ENCODE measurements at regions not wholly inside any gene's neighbourhood (a gene's known extent, or its start where the extent isn't known, plus 50 kb on each side); places are given as distances from the start of the nearest gene placed in this dataset.

GRCh38 chr3:81952141-81952540 lies 190.7 kb upstream of the GBE1 start:
- no peak for TF ChIP-seq CTCF (IDR thresholded peaks at IDR 0.05; ENCODE audit: low read depth, low read length, missing control alignments)

GRCh38 chr3:81951636-81952035 lies 190.2 kb upstream of the GBE1 start:
- in situ Hi-C loops (cut with HindIII; ENCODE audit: low sequenced_read_pairs), result no loop called here

More at GRCh38 chr3:81952141-81952540, 190.7 kb upstream of the GBE1 start:
- in situ Hi-C loops (cut with HindIII; ENCODE audit: low sequenced_read_pairs), result no loop called here
- DNase-seq (ENCODE audit: low read depth), result no peak
- no peak overlapping the region for H3K4me3 ChIP-seq (ENCODE audit: low read depth, low read length)

DNA sequence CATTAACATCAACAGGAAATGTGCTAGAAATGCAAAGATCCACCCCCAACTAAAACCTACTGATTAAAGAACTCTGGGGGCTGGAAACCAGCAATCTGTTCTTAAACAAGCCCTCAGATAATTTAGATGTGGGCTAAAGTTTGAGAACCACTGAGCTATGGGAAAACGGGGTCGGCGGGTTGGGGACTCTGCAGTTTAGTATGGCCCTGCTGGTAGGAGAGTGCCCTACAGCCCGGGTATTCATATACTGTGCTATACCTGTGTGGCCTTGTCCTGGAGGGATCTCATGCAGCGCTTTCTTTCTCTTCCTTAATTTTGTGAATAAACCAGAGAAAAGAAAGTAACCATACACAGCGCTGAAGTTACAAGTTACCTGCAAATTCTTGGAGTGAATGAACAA lies 189.7 kb upstream of the GBE1 start:
- TF ChIP-seq CTCF (IDR thresholded peaks at IDR 0.05; ENCODE audit: low read depth, low read length, missing control alignments), result no peak
- H3K4me3 ChIP-seq (ENCODE audit: low read depth, low read length), result no peak overlapping the region
- in situ Hi-C loops (cut with HindIII; ENCODE audit: low sequenced_read_pairs), result no loop called here
- no peak for DNase-seq (ENCODE audit: low read depth)

More at GRCh38 chr3:81951636-81952035, 190.2 kb upstream of the GBE1 start:
- no peak overlapping the region for H3K4me3 ChIP-seq (ENCODE audit: low read depth, low read length)
- no peak for DNase-seq (ENCODE audit: low read depth)
- no peak for TF ChIP-seq CTCF (IDR thresholded peaks at IDR 0.05; ENCODE audit: low read depth, low read length, missing control alignments)

GRCh38 chr3:81947359-81947758 lies 185.9 kb upstream of the GBE1 start:
- in situ Hi-C loops (cut with HindIII; ENCODE audit: low sequenced_read_pairs), result no loop called here
- H3K4me3 ChIP-seq (ENCODE audit: low read depth, low read length), result no peak overlapping the region
- no peak for DNase-seq (ENCODE audit: low read depth)
- TF ChIP-seq CTCF (IDR thresholded peaks at IDR 0.05; ENCODE audit: low read depth, low read length, missing control alignments), result no peak

GRCh38 chr3:81938681-81939080 lies 177.2 kb upstream of the GBE1 start:
- no peak overlapping the region for H3K4me3 ChIP-seq (ENCODE audit: low read depth, low read length)
- no peak for TF ChIP-seq CTCF (IDR thresholded peaks at IDR 0.05; ENCODE audit: low read depth, low read length, missing control alignments)
- DNase-seq (ENCODE audit: low read depth), result no peak
- in situ Hi-C loops (cut with HindIII; ENCODE audit: low sequenced_read_pairs), result no loop called here

DNA sequence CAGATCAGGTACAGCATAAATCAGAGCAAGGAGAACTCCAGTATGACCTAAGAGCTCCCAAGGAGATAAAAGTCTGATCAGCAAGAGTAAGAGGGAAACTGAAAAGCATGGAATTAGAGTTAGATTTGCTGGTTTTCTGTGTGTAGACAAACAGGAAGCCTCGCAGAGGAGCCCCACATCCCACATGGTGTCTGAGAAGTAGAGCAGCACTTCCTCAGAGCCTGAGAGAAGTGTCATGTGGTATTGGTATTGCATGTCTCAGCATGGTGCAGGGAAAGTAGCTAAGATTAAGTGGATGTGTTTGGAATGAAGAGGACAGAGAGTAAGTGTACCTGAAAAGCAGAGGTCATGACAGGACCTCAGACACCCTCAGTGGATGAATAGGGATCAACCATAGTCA lies 175.4 kb upstream of the GBE1 start:
- no peak for DNase-seq (ENCODE audit: low read depth)
- TF ChIP-seq CTCF (IDR thresholded peaks at IDR 0.05; ENCODE audit: low read depth, low read length, missing control alignments), result no peak
- in situ Hi-C loops (cut with HindIII; ENCODE audit: low sequenced_read_pairs), result no loop called here

DNA sequence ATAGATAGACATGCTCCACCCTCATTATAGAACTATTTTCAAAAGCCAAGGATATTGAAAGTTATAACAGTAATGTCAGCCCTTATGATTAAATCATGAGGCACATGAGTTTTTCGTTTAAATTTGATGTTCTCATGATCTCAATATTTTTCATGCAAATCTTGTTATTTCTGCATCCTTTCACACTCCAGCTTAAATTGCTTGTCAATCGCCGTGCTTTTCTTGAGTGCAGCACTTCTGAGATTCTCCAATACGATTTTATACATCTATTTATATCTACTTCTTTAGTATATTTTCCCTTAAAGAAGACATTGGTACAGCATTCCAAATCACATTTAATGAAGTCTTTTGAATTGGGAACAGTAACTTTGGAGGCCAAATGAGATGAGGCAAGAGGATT lies 171.2 kb upstream of the GBE1 start:
- in situ Hi-C loops (cut with HindIII; ENCODE audit: low sequenced_read_pairs), result no loop called here
- DNase-seq (ENCODE audit: low read depth), result no peak
- no peak overlapping the region for H3K4me3 ChIP-seq (ENCODE audit: low read depth, low read length)
- TF ChIP-seq CTCF (IDR thresholded peaks at IDR 0.05; ENCODE audit: low read depth, low read length, missing control alignments), result no peak

More for the DNA sequence above, 175.4 kb upstream of the GBE1 start:
- H3K4me3 ChIP-seq (ENCODE audit: low read depth, low read length), result no peak overlapping the region
